ENCODE measurements at regions not wholly inside any gene's neighbourhood (a gene's known extent, or its start where the extent isn't known, plus 50 kb on each side); places are given as distances from the start of the nearest gene placed in this dataset.

- TF ChIP-seq, protein P1, sequence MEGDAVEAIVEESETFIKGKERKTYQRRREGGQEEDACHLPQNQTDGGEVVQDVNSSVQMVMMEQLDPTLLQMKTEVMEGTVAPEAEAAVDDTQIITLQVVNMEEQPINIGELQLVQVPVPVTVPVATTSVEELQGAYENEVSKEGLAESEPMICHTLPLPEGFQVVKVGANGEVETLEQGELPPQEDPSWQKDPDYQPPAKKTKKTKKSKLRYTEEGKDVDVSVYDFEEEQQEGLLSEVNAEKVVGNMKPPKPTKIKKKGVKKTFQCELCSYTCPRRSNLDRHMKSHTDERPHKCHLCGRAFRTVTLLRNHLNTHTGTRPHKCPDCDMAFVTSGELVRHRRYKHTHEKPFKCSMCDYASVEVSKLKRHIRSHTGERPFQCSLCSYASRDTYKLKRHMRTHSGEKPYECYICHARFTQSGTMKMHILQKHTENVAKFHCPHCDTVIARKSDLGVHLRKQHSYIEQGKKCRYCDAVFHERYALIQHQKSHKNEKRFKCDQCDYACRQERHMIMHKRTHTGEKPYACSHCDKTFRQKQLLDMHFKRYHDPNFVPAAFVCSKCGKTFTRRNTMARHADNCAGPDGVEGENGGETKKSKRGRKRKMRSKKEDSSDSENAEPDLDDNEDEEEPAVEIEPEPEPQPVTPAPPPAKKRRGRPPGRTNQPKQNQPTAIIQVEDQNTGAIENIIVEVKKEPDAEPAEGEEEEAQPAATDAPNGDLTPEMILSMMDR (IDR thresholded peaks at IDR 0.05): no peak
- DNase-seq (ENCODE audit: low spot score in 2 of 2): no peak
- no peaks in the 10 kb centered on the region for H3K27me3 ChIP-seq
- H3K4me1 ChIP-seq: no peaks in the 10 kb centered on the region
- intact Hi-C loops (cut with DNase I): no loop called here
- H3K4me3 ChIP-seq: no peak overlapping the region
- H3K9me3 ChIP-seq: peaks cover 0 to 15% of the 10 kb centered on the region in 2 donors
- no peaks in the 10 kb centered on the region for H3K36me3 ChIP-seq
- H3K27ac ChIP-seq: no peak overlapping the region
Observed at GRCh38 chr2:150150144-150150543, 337.3 kb downstream of the RND3 start.

- intact Hi-C loops (cut with DNase I): no loop called here
- DNase-seq (ENCODE audit: low spot score in 2 of 2): no peak
- Histone ChIP-seq H3K9me3 (peaks cover 0 to 15% of the 10 kb centered on the region in 2 donors), H3K4me3 (no peak overlapping the region), H3K4me1 (no peaks in the 10 kb centered on the region), H3K27me3 (no peaks in the 10 kb centered on the region), H3K27ac (no peak overlapping the region), H3K36me3 (no peaks in the 10 kb centered on the region)
- TF ChIP-seq, protein P1 (IDR thresholded peaks at IDR 0.05): no peak
Observed at GRCh38 chr2:150147889-150148683, 339.4 kb downstream of the RND3 start.

GRCh38 chr2:150146879-150147278, 340.6 kb downstream of the RND3 start:
- no peak overlapping the region for H3K27ac ChIP-seq
- no peak for DNase-seq (ENCODE audit: low spot score in 2 of 2)
- no peak overlapping the region for H3K4me3 ChIP-seq
- TF ChIP-seq, protein P1 (IDR thresholded peaks at IDR 0.05): no peak
- H3K27me3 ChIP-seq: no peaks in the 10 kb centered on the region
- no peaks in the 10 kb centered on the region for H3K36me3 ChIP-seq
- no peaks in the 10 kb centered on the region for H3K4me1 ChIP-seq
- H3K9me3 ChIP-seq: peaks cover 0 to 15% of the 10 kb centered on the region in 2 donors
- intact Hi-C loops (cut with DNase I): no loop called here

- TF ChIP-seq, protein P1 (IDR thresholded peaks at IDR 0.05): no peak
- no peaks in the 10 kb centered on the region for H3K4me1 ChIP-seq
- intact Hi-C loops (cut with DNase I): no loop called here
- no peaks in the 10 kb centered on the region for H3K27me3 ChIP-seq
- H3K27ac ChIP-seq: no peak overlapping the region
- peaks cover 0 to 15% of the 10 kb centered on the region in 2 donors for H3K9me3 ChIP-seq
- H3K36me3 ChIP-seq: no peaks in the 10 kb centered on the region
- no peak overlapping the region for H3K4me3 ChIP-seq
- no peak for DNase-seq (ENCODE audit: low spot score in 2 of 2)
Observed at GRCh38 chr2:150145299-150145692, 342.2 kb downstream of the RND3 start.

DNA sequence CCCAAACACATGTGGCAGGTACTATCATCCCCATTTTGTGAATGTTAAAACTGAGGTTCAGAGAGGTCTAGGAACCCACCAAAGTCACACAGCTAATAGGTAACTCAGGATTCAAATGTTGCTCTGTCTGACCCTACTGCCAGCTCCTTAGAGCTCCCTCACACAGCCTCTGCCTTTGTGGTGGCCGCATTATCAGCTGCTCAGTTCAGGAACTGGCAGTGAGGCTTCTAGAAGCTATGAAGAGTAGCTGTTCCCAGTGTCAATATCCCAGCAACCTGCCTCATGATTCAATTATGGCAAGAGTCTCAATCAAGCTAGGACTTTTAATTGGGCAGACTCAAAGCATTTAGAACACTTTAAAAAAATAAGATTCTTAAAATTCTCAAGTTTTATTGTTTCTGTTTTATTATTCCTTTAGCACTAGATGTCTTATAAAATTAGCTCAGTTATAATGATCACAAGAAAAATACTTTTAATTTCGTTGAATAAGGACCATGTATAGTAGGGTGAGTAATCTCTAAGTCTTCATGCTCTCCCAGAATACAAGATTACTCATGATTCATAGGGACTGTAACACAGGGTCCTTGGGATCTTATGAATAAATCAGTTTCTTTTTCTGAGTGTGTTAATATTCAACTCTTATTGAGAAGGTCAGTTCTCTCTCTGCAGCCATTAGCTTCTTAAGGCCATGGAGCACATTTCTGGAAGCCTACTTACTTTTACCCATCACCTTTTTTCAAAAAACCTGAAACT, 342.7 kb downstream of the RND3 start:
- intact Hi-C loops (cut with DNase I): no loop called here
- H3K27ac ChIP-seq: no peak overlapping the region
- no peaks in the 10 kb centered on the region for H3K36me3 ChIP-seq
- H3K9me3 ChIP-seq: peaks cover 0 to 15% of the 10 kb centered on the region in 2 donors
- no peak overlapping the region for H3K4me3 ChIP-seq
- H3K4me1 ChIP-seq: no peaks in the 10 kb centered on the region
- H3K27me3 ChIP-seq: no peaks in the 10 kb centered on the region
- no peak for DNase-seq (ENCODE audit: low spot score in 2 of 2)
- TF ChIP-seq, protein P1 (IDR thresholded peaks at IDR 0.05): no peak
